Large intestine (tissue), 3 donors: ENCODE measurements at regions not wholly inside any gene's neighbourhood (a gene's known extent, or its start where the extent isn't known, plus 50 kb on each side); places are given as distances from the start of the nearest gene placed in this dataset.

Experiments used
- DNase-seq, 2 donors: peaks; one replicate each; pipeline versions ENCODE4 v3.0.0 to v3.0.0-alpha.2; 2013
- H3K27ac ChIP-seq: one replicate; pipeline ENCODE4 v1.5.1; 2013; ENCODE audit warnings: low read length
- H3K27me3 ChIP-seq: 2 replicates; pipeline ENCODE4 v1.6.1; 2013; ENCODE audit warnings: low read length; ENCODE audit not compliant: control insufficient read depth, insufficient read depth
- H3K36me3 ChIP-seq: 2 replicates; pipeline ENCODE4 v1.6.1; 2013; ENCODE audit warnings: low read length; ENCODE audit not compliant: control insufficient read depth, insufficient read depth
- H3K4me1 ChIP-seq: one replicate; pipeline ENCODE4 v1.6.1; 2013; ENCODE audit warnings: low read length; ENCODE audit not compliant: control insufficient read depth, insufficient read depth
- H3K4me3 ChIP-seq: one replicate; pipeline ENCODE4 v1.5.1; 2013; ENCODE audit warnings: low read length
- H3K9me3 ChIP-seq: one replicate; pipeline ENCODE4 v1.6.1; 2013; ENCODE audit warnings: mild to moderate bottlenecking, low read depth, low read length, moderate library complexity; ENCODE audit not compliant: control insufficient read depth
- WGBS: methylation state at CpG from one replicate; pipeline ENCODE4 v1.1.5; 2013; ENCODE audit warnings: low lambda C conversion rate; ENCODE audit not compliant: insufficient coverage; 5-methylcytosine and 5-hydroxymethylcytosine counted together

GRCh38 chr9:103660830-103661229 lies 433.3 kb upstream of the SMC2 start:
- Histone ChIP-seq H3K9me3 (peaks cover 5% of the 10 kb centered on the region), H3K27ac (no peak overlapping the region), H3K27me3 (no peaks in the 10 kb centered on the region), H3K4me1 (no peaks in the 10 kb centered on the region), H3K36me3 (no peaks in the 10 kb centered on the region), H3K4me3 (no peak overlapping the region)
- DNase-seq = no peak
- WGBS = 100% methylated on average over 1 of the region's 6 CpGs

GRCh38 chr9:103661663-103662062 lies 432.4 kb upstream of the SMC2 start:
- WGBS = 50% methylated on average over 1 of the region's 2 CpGs
- Histone ChIP-seq H3K4me3 (no peak overlapping the region), H3K27me3 (no peaks in the 10 kb centered on the region), H3K9me3 (peaks cover 5% of the 10 kb centered on the region), H3K36me3 (no peaks in the 10 kb centered on the region), H3K27ac (no peak overlapping the region), H3K4me1 (no peaks in the 10 kb centered on the region)
- DNase-seq = no peak

- no peak for DNase-seq
These were observed 424.8 kb upstream of the SMC2 start for GRCh38 chr9:103669296-103669695.

GRCh38 chr9:103674271-103674670 lies 419.8 kb upstream of the SMC2 start:
- Histone ChIP-seq H3K27me3 (no peaks in the 10 kb centered on the region), H3K4me3 (no peak overlapping the region), H3K4me1 (no peaks in the 10 kb centered on the region), H3K9me3 (no peaks in the 10 kb centered on the region), H3K36me3 (no peaks in the 10 kb centered on the region), H3K27ac (no peak overlapping the region)
- no peak for DNase-seq

More at GRCh38 chr9:103669296-103669695, 424.8 kb upstream of the SMC2 start:
- 100% methylated on average over 1 of the region's 1 CpG for WGBS
- Histone ChIP-seq H3K4me3 (no peak overlapping the region), H3K9me3 (no peaks in the 10 kb centered on the region), H3K27ac (no peak overlapping the region), H3K36me3 (no peaks in the 10 kb centered on the region), H3K4me1 (no peaks in the 10 kb centered on the region), H3K27me3 (no peaks in the 10 kb centered on the region)

- Histone ChIP-seq H3K4me3 (no peak overlapping the region), H3K36me3 (no peaks in the 10 kb centered on the region), H3K9me3 (no peaks in the 10 kb centered on the region), H3K27me3 (no peaks in the 10 kb centered on the region), H3K27ac (no peak overlapping the region), H3K4me1 (no peaks in the 10 kb centered on the region)
- no peak for DNase-seq
These were observed 413.5 kb upstream of the SMC2 start for GRCh38 chr9:103680581-103680980.

GRCh38 chr9:103681435-103681834 lies 412.7 kb upstream of the SMC2 start:
- H3K4me3 ChIP-seq = no peak overlapping the region
- H3K27ac ChIP-seq = no peak overlapping the region
- H3K9me3 ChIP-seq = no peaks in the 10 kb centered on the region
- H3K4me1 ChIP-seq = no peaks in the 10 kb centered on the region
- no peaks in the 10 kb centered on the region for H3K27me3 ChIP-seq
- DNase-seq = no peak
- WGBS = 100% methylated on average over 2 of the region's 6 CpGs
- no peaks in the 10 kb centered on the region for H3K36me3 ChIP-seq

- Histone ChIP-seq H3K27ac (no peak overlapping the region), H3K36me3 (no peaks in the 10 kb centered on the region), H3K4me1 (no peaks in the 10 kb centered on the region), H3K27me3 (no peaks in the 10 kb centered on the region), H3K4me3 (no peak overlapping the region), H3K9me3 (no peaks in the 10 kb centered on the region)
- 95% methylated on average over 3 of the region's 3 CpGs for WGBS
- DNase-seq = no peak
These were observed 393.7 kb upstream of the SMC2 start for GRCh38 chr9:103700195-103700962.

GRCh38 chr9:103702572-103702971 lies 391.5 kb upstream of the SMC2 start:
- Histone ChIP-seq H3K36me3 (no peaks in the 10 kb centered on the region), H3K27me3 (no peaks in the 10 kb centered on the region), H3K9me3 (no peaks in the 10 kb centered on the region), H3K27ac (no peak overlapping the region), H3K4me3 (no peak overlapping the region), H3K4me1 (no peaks in the 10 kb centered on the region)
- no peak for DNase-seq
- WGBS = no CpG with 5 or more reads among the region's 4 CpGs

- no peaks in the 10 kb centered on the region for H3K27me3 ChIP-seq
- no peak for DNase-seq
- H3K27ac ChIP-seq = no peak overlapping the region
- WGBS = 92% methylated on average over 2 of the region's 2 CpGs
- H3K36me3 ChIP-seq = no peaks in the 10 kb centered on the region
- H3K4me1 ChIP-seq = no peaks in the 10 kb centered on the region
- H3K4me3 ChIP-seq = no peak overlapping the region
- H3K9me3 ChIP-seq = no peaks in the 10 kb centered on the region
These were observed 386.9 kb upstream of the SMC2 start for GRCh38 chr9:103707181-103707580.

GRCh38 chr9:103709366-103709765 lies 384.7 kb upstream of the SMC2 start:
- Histone ChIP-seq H3K4me1 (no peaks in the 10 kb centered on the region), H3K9me3 (no peaks in the 10 kb centered on the region), H3K36me3 (no peaks in the 10 kb centered on the region), H3K4me3 (no peak overlapping the region), H3K27me3 (no peaks in the 10 kb centered on the region), H3K27ac (no peak overlapping the region)
- no peak for DNase-seq

- Histone ChIP-seq H3K4me3 (no peak overlapping the region), H3K9me3 (no peaks in the 10 kb centered on the region), H3K27me3 (no peaks in the 10 kb centered on the region), H3K4me1 (no peaks in the 10 kb centered on the region), H3K27ac (no peak overlapping the region), H3K36me3 (no peaks in the 10 kb centered on the region)
- DNase-seq = no peak
- 80% methylated on average over 2 of the region's 3 CpGs for WGBS
These were observed 380.5 kb upstream of the SMC2 start for GRCh38 chr9:103713631-103714030.
